ENCODE measurements at regions not wholly inside any gene's neighbourhood (a gene's known extent, or its start where the extent isn't known, plus 50 kb on each side); places are given as distances from the start of the nearest gene placed in this dataset.

DNA sequence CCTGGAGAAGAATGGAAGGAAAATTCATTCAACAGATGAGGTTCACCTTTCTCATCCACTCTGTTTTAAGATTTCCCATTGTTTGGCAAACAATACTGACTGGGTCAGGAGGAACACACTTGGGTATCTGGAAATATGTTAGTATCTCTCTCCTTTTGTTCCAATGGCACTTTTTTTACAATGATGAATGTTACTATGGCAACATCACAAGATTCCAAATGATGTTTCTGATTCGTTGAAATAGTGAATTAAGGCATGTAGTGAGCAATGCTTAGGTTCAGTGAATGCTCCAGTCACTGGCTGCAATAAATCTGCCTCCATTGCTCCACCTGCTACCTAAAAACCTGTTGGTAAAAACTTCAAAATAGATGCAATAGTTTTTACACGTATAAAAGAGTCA lies 392.8 kb downstream of the DNAH5 start (continued):
- TF ChIP-seq, protein P1, sequence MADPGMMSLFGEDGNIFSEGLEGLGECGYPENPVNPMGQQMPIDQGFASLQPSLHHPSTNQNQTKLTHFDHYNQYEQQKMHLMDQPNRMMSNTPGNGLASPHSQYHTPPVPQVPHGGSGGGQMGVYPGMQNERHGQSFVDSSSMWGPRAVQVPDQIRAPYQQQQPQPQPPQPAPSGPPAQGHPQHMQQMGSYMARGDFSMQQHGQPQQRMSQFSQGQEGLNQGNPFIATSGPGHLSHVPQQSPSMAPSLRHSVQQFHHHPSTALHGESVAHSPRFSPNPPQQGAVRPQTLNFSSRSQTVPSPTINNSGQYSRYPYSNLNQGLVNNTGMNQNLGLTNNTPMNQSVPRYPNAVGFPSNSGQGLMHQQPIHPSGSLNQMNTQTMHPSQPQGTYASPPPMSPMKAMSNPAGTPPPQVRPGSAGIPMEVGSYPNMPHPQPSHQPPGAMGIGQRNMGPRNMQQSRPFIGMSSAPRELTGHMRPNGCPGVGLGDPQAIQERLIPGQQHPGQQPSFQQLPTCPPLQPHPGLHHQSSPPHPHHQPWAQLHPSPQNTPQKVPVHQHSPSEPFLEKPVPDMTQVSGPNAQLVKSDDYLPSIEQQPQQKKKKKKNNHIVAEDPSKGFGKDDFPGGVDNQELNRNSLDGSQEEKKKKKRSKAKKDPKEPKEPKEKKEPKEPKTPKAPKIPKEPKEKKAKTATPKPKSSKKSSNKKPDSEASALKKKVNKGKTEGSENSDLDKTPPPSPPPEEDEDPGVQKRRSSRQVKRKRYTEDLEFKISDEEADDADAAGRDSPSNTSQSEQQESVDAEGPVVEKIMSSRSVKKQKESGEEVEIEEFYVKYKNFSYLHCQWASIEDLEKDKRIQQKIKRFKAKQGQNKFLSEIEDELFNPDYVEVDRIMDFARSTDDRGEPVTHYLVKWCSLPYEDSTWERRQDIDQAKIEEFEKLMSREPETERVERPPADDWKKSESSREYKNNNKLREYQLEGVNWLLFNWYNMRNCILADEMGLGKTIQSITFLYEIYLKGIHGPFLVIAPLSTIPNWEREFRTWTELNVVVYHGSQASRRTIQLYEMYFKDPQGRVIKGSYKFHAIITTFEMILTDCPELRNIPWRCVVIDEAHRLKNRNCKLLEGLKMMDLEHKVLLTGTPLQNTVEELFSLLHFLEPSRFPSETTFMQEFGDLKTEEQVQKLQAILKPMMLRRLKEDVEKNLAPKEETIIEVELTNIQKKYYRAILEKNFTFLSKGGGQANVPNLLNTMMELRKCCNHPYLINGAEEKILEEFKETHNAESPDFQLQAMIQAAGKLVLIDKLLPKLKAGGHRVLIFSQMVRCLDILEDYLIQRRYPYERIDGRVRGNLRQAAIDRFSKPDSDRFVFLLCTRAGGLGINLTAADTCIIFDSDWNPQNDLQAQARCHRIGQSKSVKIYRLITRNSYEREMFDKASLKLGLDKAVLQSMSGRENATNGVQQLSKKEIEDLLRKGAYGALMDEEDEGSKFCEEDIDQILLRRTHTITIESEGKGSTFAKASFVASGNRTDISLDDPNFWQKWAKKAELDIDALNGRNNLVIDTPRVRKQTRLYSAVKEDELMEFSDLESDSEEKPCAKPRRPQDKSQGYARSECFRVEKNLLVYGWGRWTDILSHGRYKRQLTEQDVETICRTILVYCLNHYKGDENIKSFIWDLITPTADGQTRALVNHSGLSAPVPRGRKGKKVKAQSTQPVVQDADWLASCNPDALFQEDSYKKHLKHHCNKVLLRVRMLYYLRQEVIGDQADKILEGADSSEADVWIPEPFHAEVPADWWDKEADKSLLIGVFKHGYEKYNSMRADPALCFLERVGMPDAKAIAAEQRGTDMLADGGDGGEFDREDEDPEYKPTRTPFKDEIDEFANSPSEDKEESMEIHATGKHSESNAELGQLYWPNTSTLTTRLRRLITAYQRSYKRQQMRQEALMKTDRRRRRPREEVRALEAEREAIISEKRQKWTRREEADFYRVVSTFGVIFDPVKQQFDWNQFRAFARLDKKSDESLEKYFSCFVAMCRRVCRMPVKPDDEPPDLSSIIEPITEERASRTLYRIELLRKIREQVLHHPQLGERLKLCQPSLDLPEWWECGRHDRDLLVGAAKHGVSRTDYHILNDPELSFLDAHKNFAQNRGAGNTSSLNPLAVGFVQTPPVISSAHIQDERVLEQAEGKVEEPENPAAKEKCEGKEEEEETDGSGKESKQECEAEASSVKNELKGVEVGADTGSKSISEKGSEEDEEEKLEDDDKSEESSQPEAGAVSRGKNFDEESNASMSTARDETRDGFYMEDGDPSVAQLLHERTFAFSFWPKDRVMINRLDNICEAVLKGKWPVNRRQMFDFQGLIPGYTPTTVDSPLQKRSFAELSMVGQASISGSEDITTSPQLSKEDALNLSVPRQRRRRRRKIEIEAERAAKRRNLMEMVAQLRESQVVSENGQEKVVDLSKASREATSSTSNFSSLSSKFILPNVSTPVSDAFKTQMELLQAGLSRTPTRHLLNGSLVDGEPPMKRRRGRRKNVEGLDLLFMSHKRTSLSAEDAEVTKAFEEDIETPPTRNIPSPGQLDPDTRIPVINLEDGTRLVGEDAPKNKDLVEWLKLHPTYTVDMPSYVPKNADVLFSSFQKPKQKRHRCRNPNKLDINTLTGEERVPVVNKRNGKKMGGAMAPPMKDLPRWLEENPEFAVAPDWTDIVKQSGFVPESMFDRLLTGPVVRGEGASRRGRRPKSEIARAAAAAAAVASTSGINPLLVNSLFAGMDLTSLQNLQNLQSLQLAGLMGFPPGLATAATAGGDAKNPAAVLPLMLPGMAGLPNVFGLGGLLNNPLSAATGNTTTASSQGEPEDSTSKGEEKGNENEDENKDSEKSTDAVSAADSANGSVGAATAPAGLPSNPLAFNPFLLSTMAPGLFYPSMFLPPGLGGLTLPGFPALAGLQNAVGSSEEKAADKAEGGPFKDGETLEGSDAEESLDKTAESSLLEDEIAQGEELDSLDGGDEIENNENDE (IDR thresholded peaks at IDR 0.05; ENCODE audit: insufficient replicate concordance, low read length): no peak
- TF ChIP-seq POLR2A (IDR thresholded peaks at IDR 0.05; ENCODE audit: control extremely low read depth in 1 of 2, low read depth in 2 of 2, low read length in 2 of 2) (no peak), PHF8 (conservative IDR thresholded peaks at IDR 0.05; ENCODE audit: low read depth, low read length) (no peak)

Measured in H1 (cell line).